ENCODE measurements at regions not wholly inside any gene's neighbourhood (a gene's known extent, or its start where the extent isn't known, plus 50 kb on each side); places are given as distances from the start of the nearest gene placed in this dataset.

DNA sequence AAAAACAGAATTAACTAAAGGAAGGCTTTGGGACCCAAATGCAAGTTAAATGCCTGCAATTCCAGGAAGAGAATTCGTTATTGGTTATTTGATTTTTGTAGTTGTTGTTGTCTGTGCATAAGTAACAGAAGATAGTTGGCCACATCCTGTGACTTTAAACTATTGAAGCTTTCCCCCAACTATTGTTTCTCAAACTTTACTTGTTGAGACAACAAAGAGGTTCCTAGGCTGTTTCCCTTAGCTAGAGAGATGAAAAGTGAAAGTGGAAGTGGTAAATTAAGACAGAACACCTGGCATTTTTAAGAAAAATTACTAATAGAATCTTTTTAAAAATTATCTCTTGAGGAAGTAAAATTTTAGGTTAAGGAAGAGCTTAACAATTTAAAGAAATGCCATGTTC, 525.2 kb downstream of the PKHD1 start:
- TF ChIP-seq, protein P1, sequence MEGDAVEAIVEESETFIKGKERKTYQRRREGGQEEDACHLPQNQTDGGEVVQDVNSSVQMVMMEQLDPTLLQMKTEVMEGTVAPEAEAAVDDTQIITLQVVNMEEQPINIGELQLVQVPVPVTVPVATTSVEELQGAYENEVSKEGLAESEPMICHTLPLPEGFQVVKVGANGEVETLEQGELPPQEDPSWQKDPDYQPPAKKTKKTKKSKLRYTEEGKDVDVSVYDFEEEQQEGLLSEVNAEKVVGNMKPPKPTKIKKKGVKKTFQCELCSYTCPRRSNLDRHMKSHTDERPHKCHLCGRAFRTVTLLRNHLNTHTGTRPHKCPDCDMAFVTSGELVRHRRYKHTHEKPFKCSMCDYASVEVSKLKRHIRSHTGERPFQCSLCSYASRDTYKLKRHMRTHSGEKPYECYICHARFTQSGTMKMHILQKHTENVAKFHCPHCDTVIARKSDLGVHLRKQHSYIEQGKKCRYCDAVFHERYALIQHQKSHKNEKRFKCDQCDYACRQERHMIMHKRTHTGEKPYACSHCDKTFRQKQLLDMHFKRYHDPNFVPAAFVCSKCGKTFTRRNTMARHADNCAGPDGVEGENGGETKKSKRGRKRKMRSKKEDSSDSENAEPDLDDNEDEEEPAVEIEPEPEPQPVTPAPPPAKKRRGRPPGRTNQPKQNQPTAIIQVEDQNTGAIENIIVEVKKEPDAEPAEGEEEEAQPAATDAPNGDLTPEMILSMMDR (IDR thresholded peaks at IDR 0.05; ENCODE audit: low read length), result no peak
- no peak for TF ChIP-seq EZH2 (optimal IDR thresholded peaks at IDR 0.05; ENCODE audit: low read depth, low read length)
- TF ChIP-seq EZH2phosphoT487 (IDR thresholded peaks at IDR 0.05; ENCODE audit: low read length), result no peak
